Liver (tissue), 3 donors: ENCODE measurements at regions not wholly inside any gene's neighbourhood (a gene's known extent, or its start where the extent isn't known, plus 50 kb on each side); places are given as distances from the start of the nearest gene placed in this dataset.

Experiments used
- ATF3 ChIP-seq: IDR thresholded peaks from 2 replicates; pipeline ENCODE4 v1.6.1; 2016; ENCODE audit warnings: antibody characterized with exemption
- CTCF ChIP-seq: fragments of 150-350 bp; IDR thresholded peaks from 2 replicates; pipeline ENCODE4 v1.5.1; 2017; ENCODE audit warnings: improper control_type of control experiment, low read depth, low read length; ENCODE audit not compliant: missing input control
- EGR1 ChIP-seq, 2 donors: IDR thresholded peaks; 2 replicates each; pipeline ENCODE4 v1.6.1; 2016 to 2018; ENCODE audit warnings: antibody characterized with exemption in 2 of 2, low read depth in 2 of 2
- GABPA ChIP-seq, 2 donors: IDR thresholded peaks in 1 of 2; conservative IDR thresholded peaks in 1 of 2; 2 replicates each; pipeline ENCODE4 v1.6.1; 2016; ENCODE audit warnings: antibody characterized with exemption in 2 of 2, mild to moderate bottlenecking in 1 of 2, moderate library complexity in 1 of 2
- REST ChIP-seq: IDR thresholded peaks from 2 replicates; pipeline ENCODE4 v1.6.1; 2016; ENCODE audit warnings: antibody characterized with exemption, mild to moderate bottlenecking
- RXRA ChIP-seq, 2 donors: IDR thresholded peaks; 2 replicates each; pipeline ENCODE4 v1.6.1; 2017 to 2018; ENCODE audit warnings: antibody characterized with exemption in 2 of 2, mild to moderate bottlenecking in 1 of 2
- donor health status: healthy.
- donor health status: healthy.

GRCh38 chr18:28712796-28713425 is 536.0 kb upstream of the CDH2 start:
- TF ChIP-seq CTCF, result no peak
- TF ChIP-seq EGR1 (IDR thresholded peaks at IDR 0.05; ENCODE audit: low read depth in 2 of 2), result no peak
- no peak for TF ChIP-seq GABPA (IDR thresholded peaks at IDR 0.05 in 1 of 2, conservative IDR thresholded peaks at IDR 0.05 in 1 of 2)
- TF ChIP-seq REST, result no peak
- TF ChIP-seq ATF3, result no peak
- no peak for TF ChIP-seq RXRA (IDR thresholded peaks at IDR 0.05)
